GM23338 (cell line): ENCODE measurements at regions not wholly inside any gene's neighbourhood (a gene's known extent, or its start where the extent isn't known, plus 50 kb on each side); places are given as distances from the start of the nearest gene placed in this dataset.

Experiments used
- ATAC-seq: fragments of 200-7000 bp; cut with Tn5 transposase; 3 replicates; pipeline ENCODE4 v1.9.1; 2020
- DNase-seq: peaks from one replicate; pipeline ENCODE4 v3.0.0-alpha.2; 2015; ENCODE audit warnings: low spot score
- H2AFZ ChIP-seq: fragments of 200-600 bp; sonication (generic); 2 replicates; pipeline ENCODE4 v1.8.0; 2016; ENCODE audit warnings: antibody characterized with exemption, mild to moderate bottlenecking, moderate library complexity
- H3F3A ChIP-seq: fragments of 200-600 bp; sonication (generic); replicated peaks from 2 replicates; pipeline ENCODE4 v1.8.0; 2017; ENCODE audit warnings: antibody characterized with exemption, mixed run types, low read depth
- H3K27ac ChIP-seq: fragments of 200-600 bp; sonication (generic); 2 replicates; pipeline ENCODE4 v1.6.1; 2016; ENCODE audit warnings: low read depth
- H3K27me3 ChIP-seq: fragments of 200-600 bp; sonication (generic); 2 replicates; pipeline ENCODE4 v1.8.0; 2016; ENCODE audit warnings: mild to moderate bottlenecking, mixed run types, moderate library complexity; ENCODE audit not compliant: insufficient read depth
- H3K36me3 ChIP-seq: fragments of 200-600 bp; sonication (generic); 2 replicates; pipeline ENCODE4 v1.8.0; 2016; ENCODE audit warnings: mild to moderate bottlenecking; ENCODE audit not compliant: insufficient read depth
- H3K4me1 ChIP-seq: fragments of 200-600 bp; sonication (generic); 2 replicates; pipeline ENCODE4 v1.8.0; 2016; ENCODE audit warnings: mild to moderate bottlenecking, moderate library complexity; ENCODE audit not compliant: insufficient read depth
- H3K4me2 ChIP-seq: fragments of 200-600 bp; sonication (generic); 2 replicates; pipeline ENCODE4 v1.7.1; 2017; ENCODE audit warnings: mixed run types
- H3K4me3 ChIP-seq: fragments of 200-600 bp; sonication (generic); 2 replicates; pipeline ENCODE4 v1.6.1; 2016; ENCODE audit warnings: mixed run types
- H3K79me2 ChIP-seq: fragments of 200-600 bp; sonication (generic); replicated peaks from 2 replicates; pipeline ENCODE4 v1.8.0; 2017; ENCODE audit warnings: mild to moderate bottlenecking; ENCODE audit not compliant: insufficient read depth
- H3K9me2 ChIP-seq: fragments of 200-600 bp; sonication (generic); 2 replicates; pipeline ENCODE4 v1.8.0; 2017; ENCODE audit not compliant: insufficient read depth
- H4K20me1 ChIP-seq: fragments of 200-600 bp; sonication (generic); replicated peaks from 2 replicates; pipeline ENCODE4 v1.8.0; 2017; ENCODE audit warnings: mild to moderate bottlenecking; ENCODE audit not compliant: insufficient read depth
- H3K27ac Mint-ChIP-seq: 2 replicates; pipeline ENCODE4 v1.8.0; 2020; ENCODE audit warnings: inconsistent platforms, mild to moderate bottlenecking, moderate library complexity, mixed read lengths
- H3K27me3 Mint-ChIP-seq: 3 replicates; pipeline ENCODE4 v1.8.0; 2022; ENCODE audit warnings: low read depth, mild to moderate bottlenecking, moderate library complexity, mixed read lengths, inconsistent platforms; ENCODE audit not compliant: insufficient read depth, poor library complexity
- H3K36me3 Mint-ChIP-seq: 3 replicates; pipeline ENCODE4 v1.8.0; 2021; ENCODE audit warnings: low read depth, mild to moderate bottlenecking, inconsistent platforms, moderate library complexity, mixed read lengths
- H3K4me1 Mint-ChIP-seq: 3 replicates; pipeline ENCODE4 v1.8.0; 2020; ENCODE audit warnings: mild to moderate bottlenecking, inconsistent platforms, mixed read lengths
- H3K4me3 Mint-ChIP-seq: 3 replicates; pipeline ENCODE4 v1.8.0; 2021; ENCODE audit warnings: moderate library complexity, mild to moderate bottlenecking, inconsistent platforms, mixed read lengths
- H3K9me3 Mint-ChIP-seq: 3 replicates; pipeline ENCODE4 v1.8.0; 2020; ENCODE audit warnings: moderate library complexity, mild to moderate bottlenecking, inconsistent platforms, mixed read lengths
- CREB1 ChIP-seq: fragments of 250-450 bp; sonication (Bioruptor Pico); IDR thresholded peaks from 2 replicates; pipeline ENCODE4 v1.5.0; 2020; ENCODE audit warnings: low read depth, mild to moderate bottlenecking, moderate library complexity
- EZH2 ChIP-seq: fragments of 200-600 bp; sonication (generic); IDR thresholded peaks from one replicate; pipeline ENCODE4 v1.8.0; 2017; ENCODE audit warnings: antibody characterized with exemption, mild to moderate bottlenecking, low read depth; ENCODE audit not compliant: unreplicated experiment
- EZH2phosphoT487 ChIP-seq: fragments of 200-600 bp; sonication (generic); IDR thresholded peaks from one replicate; pipeline ENCODE4 v1.8.1; 2018; ENCODE audit warnings: antibody characterized with exemption; ENCODE audit not compliant: unreplicated experiment
- JUNB ChIP-seq: IDR thresholded peaks from one replicate; pipeline ENCODE4 v1.6.1; 2016; ENCODE audit warnings: antibody characterized with exemption; ENCODE audit not compliant: unreplicated experiment
- NANOG ChIP-seq: IDR thresholded peaks from 2 replicates; pipeline ENCODE4 v1.6.1; 2016; ENCODE audit warnings: antibody characterized with exemption, borderline replicate concordance
- POLR2AphosphoS5 ChIP-seq: IDR thresholded peaks from 2 replicates; pipeline ENCODE4 v1.6.1; 2016; ENCODE audit warnings: antibody characterized with exemption, low read depth
- STAT1 ChIP-seq: IDR thresholded peaks from one replicate; pipeline ENCODE4 v1.6.1; 2016; ENCODE audit warnings: antibody characterized with exemption; ENCODE audit not compliant: unreplicated experiment
- ZNF114 ChIP-seq: fragments of 250-450 bp; sonication (Bioruptor Pico); IDR thresholded peaks from 2 replicates; pipeline ENCODE4 v1.5.0; 2020; ENCODE audit warnings: mild to moderate bottlenecking, moderate library complexity
- ZNF331 ChIP-seq: fragments of 250-450 bp; sonication (Bioruptor Pico); IDR thresholded peaks from 2 replicates; pipeline ENCODE4 v1.5.0; 2020; ENCODE audit warnings: low read depth, mild to moderate bottlenecking, moderate library complexity
- TF ChIP-seq, protein P1 (sequence below): IDR thresholded peaks from one replicate; pipeline ENCODE4 v1.6.1; 2018; ENCODE audit warnings: antibody characterized with exemption; ENCODE audit not compliant: unreplicated experiment
- TF ChIP-seq, protein P2 (sequence below): IDR thresholded peaks from 2 replicates; pipeline ENCODE4 v1.6.1; 2016; ENCODE audit warnings: antibody characterized with exemption
- TF ChIP-seq, protein P3 (sequence below), 2 experiments: fragments of 200-600 bp in 1 of 2; sonication (generic) in 1 of 2; conservative IDR thresholded peaks; 2 replicates each; pipeline versions ENCODE4 v1.5.1 to v1.6.1; 2016 to 2017; ENCODE audit warnings: antibody characterized with exemption in 2 of 2, low read depth in 2 of 2, mild to moderate bottlenecking in 2 of 2, moderate library complexity in 1 of 2
- TF ChIP-seq, protein P4 (sequence below): fragments of 250-450 bp; sonication (Bioruptor Pico); IDR thresholded peaks from 2 replicates; pipeline ENCODE4 v1.5.0; 2020; ENCODE audit warnings: mild to moderate bottlenecking, moderate library complexity

DNA sequence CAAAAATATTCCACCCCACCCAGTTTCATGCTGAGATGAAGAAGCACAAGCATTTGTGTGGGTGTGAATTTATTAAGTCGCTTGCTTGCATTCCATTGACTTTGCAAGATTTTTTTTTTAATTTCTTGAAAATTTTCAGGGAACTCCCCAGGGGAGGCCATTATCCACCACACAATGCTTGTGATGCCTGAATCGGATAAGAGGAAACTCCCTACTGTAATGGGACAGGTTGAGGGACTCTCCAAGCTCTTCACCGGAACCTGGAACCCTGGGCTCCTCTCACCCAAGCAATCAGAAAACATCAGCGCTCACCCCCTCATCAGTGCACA is 153.6 kb upstream of the ZMIZ1 start (continued):
- no peak for TF ChIP-seq JUNB
- TF ChIP-seq, protein P1, sequence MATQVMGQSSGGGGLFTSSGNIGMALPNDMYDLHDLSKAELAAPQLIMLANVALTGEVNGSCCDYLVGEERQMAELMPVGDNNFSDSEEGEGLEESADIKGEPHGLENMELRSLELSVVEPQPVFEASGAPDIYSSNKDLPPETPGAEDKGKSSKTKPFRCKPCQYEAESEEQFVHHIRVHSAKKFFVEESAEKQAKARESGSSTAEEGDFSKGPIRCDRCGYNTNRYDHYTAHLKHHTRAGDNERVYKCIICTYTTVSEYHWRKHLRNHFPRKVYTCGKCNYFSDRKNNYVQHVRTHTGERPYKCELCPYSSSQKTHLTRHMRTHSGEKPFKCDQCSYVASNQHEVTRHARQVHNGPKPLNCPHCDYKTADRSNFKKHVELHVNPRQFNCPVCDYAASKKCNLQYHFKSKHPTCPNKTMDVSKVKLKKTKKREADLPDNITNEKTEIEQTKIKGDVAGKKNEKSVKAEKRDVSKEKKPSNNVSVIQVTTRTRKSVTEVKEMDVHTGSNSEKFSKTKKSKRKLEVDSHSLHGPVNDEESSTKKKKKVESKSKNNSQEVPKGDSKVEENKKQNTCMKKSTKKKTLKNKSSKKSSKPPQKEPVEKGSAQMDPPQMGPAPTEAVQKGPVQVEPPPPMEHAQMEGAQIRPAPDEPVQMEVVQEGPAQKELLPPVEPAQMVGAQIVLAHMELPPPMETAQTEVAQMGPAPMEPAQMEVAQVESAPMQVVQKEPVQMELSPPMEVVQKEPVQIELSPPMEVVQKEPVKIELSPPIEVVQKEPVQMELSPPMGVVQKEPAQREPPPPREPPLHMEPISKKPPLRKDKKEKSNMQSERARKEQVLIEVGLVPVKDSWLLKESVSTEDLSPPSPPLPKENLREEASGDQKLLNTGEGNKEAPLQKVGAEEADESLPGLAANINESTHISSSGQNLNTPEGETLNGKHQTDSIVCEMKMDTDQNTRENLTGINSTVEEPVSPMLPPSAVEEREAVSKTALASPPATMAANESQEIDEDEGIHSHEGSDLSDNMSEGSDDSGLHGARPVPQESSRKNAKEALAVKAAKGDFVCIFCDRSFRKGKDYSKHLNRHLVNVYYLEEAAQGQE: no peak
- TF ChIP-seq ZNF331: no peak
- TF ChIP-seq EZH2: no peak
- no peak for TF ChIP-seq POLR2AphosphoS5

DNA sequence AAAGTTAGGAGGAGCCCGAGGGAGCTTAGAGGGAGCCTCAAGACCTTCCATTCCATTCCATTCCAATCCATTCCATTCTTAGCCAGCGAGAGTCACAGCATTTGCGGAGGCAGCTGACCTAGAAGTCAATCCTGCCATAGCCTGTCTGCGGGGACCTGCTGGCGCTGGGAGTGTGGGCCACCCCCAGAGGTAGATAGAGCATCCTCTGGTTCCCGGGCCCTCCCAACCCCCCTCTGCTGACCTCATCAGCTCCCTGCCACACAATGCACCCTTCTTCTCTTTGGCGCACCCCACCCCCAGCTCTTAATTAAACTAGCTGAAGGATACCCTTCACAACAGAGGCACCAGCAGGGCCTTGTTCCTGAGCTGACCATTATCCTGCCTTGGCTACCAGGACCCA is 152.5 kb upstream of the ZMIZ1 start:
- no peaks in the 10 kb centered on the region for H3K79me2 ChIP-seq
- Mint-ChIP-seq H3K4me1 (peaks cover 56% of the 10 kb centered on the region), H3K4me3 (no peak overlapping the region), H3K27ac (no peak overlapping the region), H3K36me3 (no peaks in the 10 kb centered on the region), H3K9me3 (no peaks in the 10 kb centered on the region), H3K27me3 (peaks cover 17% of the 10 kb centered on the region)
- no peak overlapping the region for H3K27ac ChIP-seq
- peaks cover 18% of the 10 kb centered on the region; the same call in 1 of the 2 replicates for H3K4me1 ChIP-seq
- H3K27me3 ChIP-seq: no peaks in the 10 kb centered on the region
- no peak overlapping the region for H3K4me2 ChIP-seq
- DNase-seq (no peak), ATAC-seq (no peak)
- no peaks in the 10 kb centered on the region for H4K20me1 ChIP-seq
- H3K4me3 ChIP-seq: no peak overlapping the region
- H3K36me3 ChIP-seq: no peaks in the 10 kb centered on the region
- H3K9me2 ChIP-seq: no peaks in the 10 kb centered on the region
- no peaks in the 10 kb centered on the region for H3F3A ChIP-seq
- H2AFZ ChIP-seq: no peak overlapping the region
- no peak for TF ChIP-seq POLR2AphosphoS5
- TF ChIP-seq EZH2phosphoT487: no peak
- TF ChIP-seq ZNF331: no peak
- TF ChIP-seq CREB1 (CRISPR knock-in tag): no peak
- TF ChIP-seq, protein P2, sequence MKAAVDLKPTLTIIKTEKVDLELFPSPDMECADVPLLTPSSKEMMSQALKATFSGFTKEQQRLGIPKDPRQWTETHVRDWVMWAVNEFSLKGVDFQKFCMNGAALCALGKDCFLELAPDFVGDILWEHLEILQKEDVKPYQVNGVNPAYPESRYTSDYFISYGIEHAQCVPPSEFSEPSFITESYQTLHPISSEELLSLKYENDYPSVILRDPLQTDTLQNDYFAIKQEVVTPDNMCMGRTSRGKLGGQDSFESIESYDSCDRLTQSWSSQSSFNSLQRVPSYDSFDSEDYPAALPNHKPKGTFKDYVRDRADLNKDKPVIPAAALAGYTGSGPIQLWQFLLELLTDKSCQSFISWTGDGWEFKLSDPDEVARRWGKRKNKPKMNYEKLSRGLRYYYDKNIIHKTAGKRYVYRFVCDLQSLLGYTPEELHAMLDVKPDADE: no peak
- TF ChIP-seq, protein P3, sequence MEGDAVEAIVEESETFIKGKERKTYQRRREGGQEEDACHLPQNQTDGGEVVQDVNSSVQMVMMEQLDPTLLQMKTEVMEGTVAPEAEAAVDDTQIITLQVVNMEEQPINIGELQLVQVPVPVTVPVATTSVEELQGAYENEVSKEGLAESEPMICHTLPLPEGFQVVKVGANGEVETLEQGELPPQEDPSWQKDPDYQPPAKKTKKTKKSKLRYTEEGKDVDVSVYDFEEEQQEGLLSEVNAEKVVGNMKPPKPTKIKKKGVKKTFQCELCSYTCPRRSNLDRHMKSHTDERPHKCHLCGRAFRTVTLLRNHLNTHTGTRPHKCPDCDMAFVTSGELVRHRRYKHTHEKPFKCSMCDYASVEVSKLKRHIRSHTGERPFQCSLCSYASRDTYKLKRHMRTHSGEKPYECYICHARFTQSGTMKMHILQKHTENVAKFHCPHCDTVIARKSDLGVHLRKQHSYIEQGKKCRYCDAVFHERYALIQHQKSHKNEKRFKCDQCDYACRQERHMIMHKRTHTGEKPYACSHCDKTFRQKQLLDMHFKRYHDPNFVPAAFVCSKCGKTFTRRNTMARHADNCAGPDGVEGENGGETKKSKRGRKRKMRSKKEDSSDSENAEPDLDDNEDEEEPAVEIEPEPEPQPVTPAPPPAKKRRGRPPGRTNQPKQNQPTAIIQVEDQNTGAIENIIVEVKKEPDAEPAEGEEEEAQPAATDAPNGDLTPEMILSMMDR (conservative IDR thresholded peaks at IDR 0.05; ENCODE audit: low read depth in 2 of 2): no peak
- TF ChIP-seq EZH2: no peak
- TF ChIP-seq JUNB: no peak
- TF ChIP-seq, protein P4, sequence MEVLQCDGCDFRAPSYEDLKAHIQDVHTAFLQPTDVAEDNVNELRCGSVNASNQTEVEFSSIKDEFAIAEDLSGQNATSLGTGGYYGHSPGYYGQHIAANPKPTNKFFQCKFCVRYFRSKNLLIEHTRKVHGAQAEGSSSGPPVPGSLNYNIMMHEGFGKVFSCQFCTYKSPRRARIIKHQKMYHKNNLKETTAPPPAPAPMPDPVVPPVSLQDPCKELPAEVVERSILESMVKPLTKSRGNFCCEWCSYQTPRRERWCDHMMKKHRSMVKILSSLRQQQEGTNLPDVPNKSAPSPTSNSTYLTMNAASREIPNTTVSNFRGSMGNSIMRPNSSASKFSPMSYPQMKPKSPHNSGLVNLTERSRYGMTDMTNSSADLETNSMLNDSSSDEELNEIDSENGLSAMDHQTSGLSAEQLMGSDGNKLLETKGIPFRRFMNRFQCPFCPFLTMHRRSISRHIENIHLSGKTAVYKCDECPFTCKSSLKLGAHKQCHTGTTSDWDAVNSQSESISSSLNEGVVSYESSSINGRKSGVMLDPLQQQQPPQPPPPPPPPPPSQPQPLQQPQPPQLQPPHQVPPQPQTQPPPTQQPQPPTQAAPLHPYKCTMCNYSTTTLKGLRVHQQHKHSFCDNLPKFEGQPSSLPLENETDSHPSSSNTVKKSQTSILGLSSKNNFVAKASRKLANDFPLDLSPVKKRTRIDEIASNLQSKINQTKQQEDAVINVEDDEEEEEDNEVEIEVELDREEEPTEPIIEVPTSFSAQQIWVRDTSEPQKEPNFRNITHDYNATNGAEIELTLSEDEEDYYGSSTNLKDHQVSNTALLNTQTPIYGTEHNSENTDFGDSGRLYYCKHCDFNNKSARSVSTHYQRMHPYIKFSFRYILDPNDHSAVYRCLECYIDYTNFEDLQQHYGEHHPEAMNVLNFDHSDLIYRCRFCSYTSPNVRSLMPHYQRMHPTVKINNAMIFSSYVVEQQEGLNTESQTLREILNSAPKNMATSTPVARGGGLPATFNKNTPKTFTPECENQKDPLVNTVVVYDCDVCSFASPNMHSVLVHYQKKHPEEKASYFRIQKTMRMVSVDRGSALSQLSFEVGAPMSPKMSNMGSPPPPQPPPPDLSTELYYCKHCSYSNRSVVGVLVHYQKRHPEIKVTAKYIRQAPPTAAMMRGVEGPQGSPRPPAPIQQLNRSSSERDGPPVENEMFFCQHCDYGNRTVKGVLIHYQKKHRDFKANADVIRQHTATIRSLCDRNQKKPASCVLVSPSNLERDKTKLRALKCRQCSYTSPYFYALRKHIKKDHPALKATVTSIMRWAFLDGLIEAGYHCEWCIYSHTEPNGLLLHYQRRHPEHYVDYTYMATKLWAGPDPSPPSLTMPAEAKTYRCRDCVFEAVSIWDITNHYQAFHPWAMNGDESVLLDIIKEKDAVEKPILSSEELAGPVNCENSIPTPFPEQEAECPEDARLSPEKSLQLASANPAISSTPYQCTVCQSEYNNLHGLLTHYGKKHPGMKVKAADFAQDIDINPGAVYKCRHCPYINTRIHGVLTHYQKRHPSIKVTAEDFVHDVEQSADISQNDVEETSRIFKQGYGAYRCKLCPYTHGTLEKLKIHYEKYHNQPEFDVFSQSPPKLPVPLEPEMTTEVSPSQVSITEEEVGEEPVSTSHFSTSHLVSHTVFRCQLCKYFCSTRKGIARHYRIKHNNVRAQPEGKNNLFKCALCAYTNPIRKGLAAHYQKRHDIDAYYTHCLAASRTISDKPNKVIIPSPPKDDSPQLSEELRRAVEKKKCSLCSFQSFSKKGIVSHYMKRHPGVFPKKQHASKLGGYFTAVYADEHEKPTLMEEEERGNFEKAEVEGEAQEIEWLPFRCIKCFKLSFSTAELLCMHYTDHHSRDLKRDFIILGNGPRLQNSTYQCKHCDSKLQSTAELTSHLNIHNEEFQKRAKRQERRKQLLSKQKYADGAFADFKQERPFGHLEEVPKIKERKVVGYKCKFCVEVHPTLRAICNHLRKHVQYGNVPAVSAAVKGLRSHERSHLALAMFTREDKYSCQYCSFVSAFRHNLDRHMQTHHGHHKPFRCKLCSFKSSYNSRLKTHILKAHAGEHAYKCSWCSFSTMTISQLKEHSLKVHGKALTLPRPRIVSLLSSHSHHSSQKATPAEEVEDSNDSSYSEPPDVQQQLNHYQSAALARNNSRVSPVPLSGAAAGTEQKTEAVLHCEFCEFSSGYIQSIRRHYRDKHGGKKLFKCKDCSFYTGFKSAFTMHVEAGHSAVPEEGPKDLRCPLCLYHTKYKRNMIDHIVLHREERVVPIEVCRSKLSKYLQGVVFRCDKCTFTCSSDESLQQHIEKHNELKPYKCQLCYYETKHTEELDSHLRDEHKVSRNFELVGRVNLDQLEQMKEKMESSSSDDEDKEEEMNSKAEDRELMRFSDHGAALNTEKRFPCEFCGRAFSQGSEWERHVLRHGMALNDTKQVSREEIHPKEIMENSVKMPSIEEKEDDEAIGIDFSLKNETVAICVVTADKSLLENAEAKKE (CRISPR knock-in tag): no peak
- no peak for TF ChIP-seq STAT1
- TF ChIP-seq ZNF114: no peak
- TF ChIP-seq NANOG: no peak
